SK-N-SH treated with all-trans-retinoic acid at 6 μM for 48 hours (cell line): ENCODE measurements at regions not wholly inside any gene's neighbourhood (a gene's known extent, or its start where the extent isn't known, plus 50 kb on each side); places are given as distances from the start of the nearest gene placed in this dataset.

Experiments used
- ATAC-seq: fragments of 200-7000 bp; cut with Tn5 transposase; 3 replicates; pipeline ENCODE4 v1.9.1; 2020; ENCODE audit warnings: mild to moderate bottlenecking, moderate library complexity
- ARNTL ChIP-seq: fragments of 450-650 bp; formaldehyde crosslinking; IDR thresholded peaks from 2 replicates; pipeline ENCODE4 v1.5.0; 2020; ENCODE audit warnings: low read depth, mild to moderate bottlenecking, moderate library complexity, borderline replicate concordance
- BACH2 ChIP-seq: fragments of 250-450 bp; sonication (Bioruptor Pico); IDR thresholded peaks from 2 replicates; pipeline ENCODE4 v1.9.0; 2021; ENCODE audit warnings: mild to moderate bottlenecking, borderline replicate concordance
- CSDC2 ChIP-seq: fragments of 250-450 bp; sonication (Bioruptor Pico); IDR thresholded peaks from 2 replicates; pipeline ENCODE4 v1.5.0; 2020; ENCODE audit warnings: mild to moderate bottlenecking, moderate library complexity
- ESRRG ChIP-seq: fragments of 250-450 bp; sonication (Bioruptor Pico); IDR thresholded peaks from 2 replicates; pipeline ENCODE4 v1.6.1; 2021; ENCODE audit warnings: mild to moderate bottlenecking
- GLIS3 ChIP-seq: fragments of 250-450 bp; sonication (Bioruptor Pico); IDR thresholded peaks from 2 replicates; pipeline ENCODE4 v1.5.0; 2020; ENCODE audit warnings: mild to moderate bottlenecking, moderate library complexity
- OSR1 ChIP-seq: fragments of 250-450 bp; sonication (Bioruptor Pico); IDR thresholded peaks from 2 replicates; pipeline ENCODE4 v1.8.0; 2022; ENCODE audit warnings: moderate library complexity, mild to moderate bottlenecking, inconsistent platforms
- PPARA ChIP-seq: fragments of 250-450 bp; sonication (Bioruptor Pico); IDR thresholded peaks from 2 replicates; pipeline ENCODE4 v1.5.0; 2020; ENCODE audit warnings: mild to moderate bottlenecking, borderline replicate concordance
- RARB ChIP-seq: fragments of 250-450 bp; sonication (Bioruptor Pico); IDR thresholded peaks from 2 replicates; pipeline ENCODE4 v1.8.0; 2021; ENCODE audit warnings: mild to moderate bottlenecking, moderate library complexity
- SNAI2 ChIP-seq: fragments of 250-450 bp; sonication (Bioruptor Pico); IDR thresholded peaks from 2 replicates; pipeline ENCODE4 v1.5.0; 2020; ENCODE audit warnings: mild to moderate bottlenecking, moderate library complexity
- TCF4 ChIP-seq: fragments of 250-450 bp; sonication (Bioruptor Pico); IDR thresholded peaks from 2 replicates; pipeline ENCODE4 v1.8.0; 2021; ENCODE audit warnings: mild to moderate bottlenecking, moderate library complexity, borderline replicate concordance
- TOX ChIP-seq: fragments of 250-450 bp; sonication (Bioruptor Pico); IDR thresholded peaks from 2 replicates; pipeline ENCODE4 v1.8.0; 2021; ENCODE audit warnings: mild to moderate bottlenecking, moderate library complexity, borderline replicate concordance
- TSHZ2 ChIP-seq: fragments of 250-450 bp; sonication (Bioruptor Pico); IDR thresholded peaks from 2 replicates; pipeline ENCODE4 v1.5.0; 2020; ENCODE audit warnings: mild to moderate bottlenecking, moderate library complexity
- ZC3H10 ChIP-seq: fragments of 250-450 bp; sonication (Bioruptor Pico); IDR thresholded peaks from 2 replicates; pipeline ENCODE4 v1.5.1; 2021; ENCODE audit warnings: mild to moderate bottlenecking, moderate library complexity
- ZFP3 ChIP-seq: fragments of 250-450 bp; sonication (Bioruptor Pico); IDR thresholded peaks from 2 replicates; pipeline ENCODE4 v1.5.0; 2020; ENCODE audit warnings: mild to moderate bottlenecking, moderate library complexity
- ZFP30 ChIP-seq: fragments of 450-650 bp; formaldehyde crosslinking; IDR thresholded peaks from 2 replicates; pipeline ENCODE4 v1.5.0; 2022; ENCODE audit warnings: mild to moderate bottlenecking, moderate library complexity
- TF ChIP-seq, protein P1 (sequence below): fragments of 250-450 bp; sonication (Bioruptor Pico); IDR thresholded peaks from 2 replicates; pipeline ENCODE4 v1.8.0; 2020; ENCODE audit warnings: mild to moderate bottlenecking, moderate library complexity, borderline replicate concordance
- TF ChIP-seq, protein P2 (sequence below): fragments of 250-450 bp; sonication (Bioruptor Pico); IDR thresholded peaks from 2 replicates; pipeline ENCODE4 v1.5.1; 2020; ENCODE audit warnings: low read depth, mild to moderate bottlenecking, moderate library complexity

DNA sequence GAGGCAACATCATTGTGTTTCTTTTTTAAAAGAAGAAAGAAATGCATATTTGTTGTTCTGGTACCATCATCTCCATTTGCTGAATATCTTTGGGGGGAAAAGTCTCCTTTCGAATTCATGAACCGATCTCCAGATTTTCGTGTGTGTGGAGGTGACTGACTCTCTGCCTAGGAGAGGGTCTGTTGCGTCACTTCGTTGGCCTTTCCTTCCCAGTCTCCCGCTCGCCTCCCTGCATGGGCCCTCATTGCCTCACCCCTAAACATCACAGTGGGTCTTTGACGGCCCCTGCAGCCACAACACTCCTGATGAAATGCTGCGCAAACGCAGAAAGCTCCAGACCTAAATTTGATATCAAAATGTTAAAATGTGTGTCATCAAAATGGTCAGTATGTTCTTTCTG lies 103.2 kb upstream of the RALGPS2 start:
- ATAC-seq: no peak

DNA sequence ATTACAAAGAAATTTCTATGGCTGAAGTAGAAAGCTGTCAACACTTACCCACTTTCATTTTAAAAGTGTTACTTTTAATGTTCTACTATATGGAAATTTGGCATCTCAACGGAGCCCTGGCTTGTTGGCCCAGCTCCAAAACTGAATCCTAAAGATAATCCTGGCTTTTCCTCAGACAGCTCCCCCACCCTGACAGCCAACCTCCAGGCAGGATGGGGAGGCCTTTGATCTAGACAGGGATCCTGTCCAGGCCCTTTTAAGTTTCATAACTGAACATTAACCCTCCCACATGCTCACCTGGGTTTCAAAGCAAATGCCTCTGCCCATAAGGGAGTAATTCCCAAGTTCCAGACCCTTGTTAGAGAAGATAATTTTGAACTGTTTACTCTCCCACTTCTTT lies 99.3 kb upstream of the RALGPS2 start:
- TF ChIP-seq RARB (CRISPR knock-in tag): no peak
- no peak for TF ChIP-seq PPARA
- TF ChIP-seq BACH2 (CRISPR knock-in tag): no peak
- no peak for ATAC-seq

More for the DNA sequence above, 103.2 kb upstream of the RALGPS2 start:
- TF ChIP-seq ESRRG (CRISPR knock-in tag) (no peak), TCF4 (CRISPR knock-in tag) (no peak), CSDC2 (CRISPR knock-in tag) (no peak), ARNTL (CRISPR knock-in tag) (no peak), ZC3H10 (no peak), OSR1 (CRISPR knock-in tag) (no peak), TOX (CRISPR knock-in tag) (no peak), ZFP30 (CRISPR knock-in tag) (no peak), PPARA (no peak), SNAI2 (CRISPR knock-in tag) (no peak), RARB (CRISPR knock-in tag) (no peak), TSHZ2 (CRISPR knock-in tag) (no peak)
- TF ChIP-seq, protein P1, sequence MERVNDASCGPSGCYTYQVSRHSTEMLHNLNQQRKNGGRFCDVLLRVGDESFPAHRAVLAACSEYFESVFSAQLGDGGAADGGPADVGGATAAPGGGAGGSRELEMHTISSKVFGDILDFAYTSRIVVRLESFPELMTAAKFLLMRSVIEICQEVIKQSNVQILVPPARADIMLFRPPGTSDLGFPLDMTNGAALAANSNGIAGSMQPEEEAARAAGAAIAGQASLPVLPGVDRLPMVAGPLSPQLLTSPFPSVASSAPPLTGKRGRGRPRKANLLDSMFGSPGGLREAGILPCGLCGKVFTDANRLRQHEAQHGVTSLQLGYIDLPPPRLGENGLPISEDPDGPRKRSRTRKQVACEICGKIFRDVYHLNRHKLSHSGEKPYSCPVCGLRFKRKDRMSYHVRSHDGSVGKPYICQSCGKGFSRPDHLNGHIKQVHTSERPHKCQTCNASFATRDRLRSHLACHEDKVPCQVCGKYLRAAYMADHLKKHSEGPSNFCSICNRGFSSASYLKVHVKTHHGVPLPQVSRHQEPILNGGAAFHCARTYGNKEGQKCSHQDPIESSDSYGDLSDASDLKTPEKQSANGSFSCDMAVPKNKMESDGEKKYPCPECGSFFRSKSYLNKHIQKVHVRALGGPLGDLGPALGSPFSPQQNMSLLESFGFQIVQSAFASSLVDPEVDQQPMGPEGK (CRISPR knock-in tag): no peak
- TF ChIP-seq, protein P2, sequence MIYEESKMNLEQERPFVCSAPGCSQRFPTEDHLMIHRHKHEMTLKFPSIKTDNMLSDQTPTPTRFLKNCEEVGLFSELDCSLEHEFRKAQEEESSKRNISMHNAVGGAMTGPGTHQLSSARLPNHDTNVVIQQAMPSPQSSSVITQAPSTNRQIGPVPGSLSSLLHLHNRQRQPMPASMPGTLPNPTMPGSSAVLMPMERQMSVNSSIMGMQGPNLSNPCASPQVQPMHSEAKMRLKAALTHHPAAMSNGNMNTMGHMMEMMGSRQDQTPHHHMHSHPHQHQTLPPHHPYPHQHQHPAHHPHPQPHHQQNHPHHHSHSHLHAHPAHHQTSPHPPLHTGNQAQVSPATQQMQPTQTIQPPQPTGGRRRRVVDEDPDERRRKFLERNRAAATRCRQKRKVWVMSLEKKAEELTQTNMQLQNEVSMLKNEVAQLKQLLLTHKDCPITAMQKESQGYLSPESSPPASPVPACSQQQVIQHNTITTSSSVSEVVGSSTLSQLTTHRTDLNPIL (CRISPR knock-in tag): no peak

- no peak for TF ChIP-seq TSHZ2 (CRISPR knock-in tag)
- TF ChIP-seq ZFP30 (CRISPR knock-in tag): no peak
- no peak for TF ChIP-seq CSDC2 (CRISPR knock-in tag)
- TF ChIP-seq ARNTL (CRISPR knock-in tag): no peak
- no peak for TF ChIP-seq RARB (CRISPR knock-in tag)
- no peak for TF ChIP-seq TOX (CRISPR knock-in tag)
- TF ChIP-seq OSR1 (CRISPR knock-in tag): no peak
- no peak for TF ChIP-seq GLIS3 (CRISPR knock-in tag)
- no peak for TF ChIP-seq PPARA
- TF ChIP-seq, protein P1 (CRISPR knock-in tag): no peak
- TF ChIP-seq ZFP3: no peak
- no peak for ATAC-seq
These were observed 98.0 kb upstream of the RALGPS2 start for GRCh38 chr1:178627037-178627436.
